GM21825 (cell line): ENCODE measurements at regions not wholly inside any gene's neighbourhood (a gene's known extent, or its start where the extent isn't known, plus 50 kb on each side); places are given as distances from the start of the nearest gene placed in this dataset.
"Not testable (repeated sequence)": the region's sequence is repeated elsewhere in the genome, so short reads cannot be mapped to it uniquely, and the experiment has no call there.

ENCODE experiments used
- ATAC-seq: cut with Tn5 transposase; IDR thresholded peaks from one replicate; pipeline ENCODE4 v1.9.1; 2021; ENCODE audit warnings: mild to moderate bottlenecking, moderate library complexity; ENCODE audit not compliant: unreplicated experiment

- ATAC-seq: no peak
Measured at GRCh38 chr2:60259781-60260180, 293.7 kb downstream of the BCL11A start.

- no peak for ATAC-seq
Measured at GRCh38 chr2:60252581-60253150, 300.8 kb downstream of the BCL11A start.

- ATAC-seq: no peak
Measured at GRCh38 chr2:60251247-60251646, 302.2 kb downstream of the BCL11A start.

- no peak for ATAC-seq
Measured at GRCh38 chr2:60249879-60250278, 303.6 kb downstream of the BCL11A start.

- ATAC-seq: no peak
Measured at GRCh38 chr2:60247471-60247870, 306.0 kb downstream of the BCL11A start.

GRCh38 chr2:60246583-60246982 is 306.9 kb downstream of the BCL11A start:
- no peak for ATAC-seq

- no peak for ATAC-seq
Measured at GRCh38 chr2:60234274-60234986, 319.0 kb downstream of the BCL11A start.

GRCh38 chr2:60230596-60230995 is 322.9 kb downstream of the BCL11A start:
- no peak for ATAC-seq

- ATAC-seq: no peak
Measured at GRCh38 chr2:60230037-60230436, 323.4 kb downstream of the BCL11A start.

GRCh38 chr2:60226943-60227342 is 326.5 kb downstream of the BCL11A start:
- ATAC-seq: no peak

GRCh38 chr2:60226191-60226590 is 327.3 kb downstream of the BCL11A start:
- ATAC-seq: no peak

GRCh38 chr2:60223859-60224258 is 329.6 kb downstream of the BCL11A start:
- ATAC-seq: no peak

GRCh38 chr2:60221098-60221497 is 332.4 kb downstream of the BCL11A start:
- no peak for ATAC-seq

GRCh38 chr2:60219536-60219935 is 333.9 kb downstream of the BCL11A start:
- ATAC-seq: no peak

GRCh38 chr2:60216452-60216995 is 336.9 kb downstream of the BCL11A start:
- no peak for ATAC-seq

GRCh38 chr2:60215386-60215901 is 338.0 kb downstream of the BCL11A start:
- no peak for ATAC-seq

GRCh38 chr2:60214626-60214875 is 338.9 kb downstream of the BCL11A start:
- no peak for ATAC-seq

- no peak for ATAC-seq
Measured at GRCh38 chr2:60213865-60214625, 339.4 kb downstream of the BCL11A start.

- ATAC-seq: no peak
Measured at GRCh38 chr2:60212181-60212945, 341.1 kb downstream of the BCL11A start.

- not testable (repeated sequence) for ATAC-seq
Measured at GRCh38 chr2:60189006-60189405, 364.4 kb downstream of the BCL11A start.

- no peak for ATAC-seq
Measured at GRCh38 chr2:60175290-60175689, 378.2 kb downstream of the BCL11A start.
